ENCODE measurements at regions not wholly inside any gene's neighbourhood (a gene's known extent, or its start where the extent isn't known, plus 50 kb on each side); places are given as distances from the start of the nearest gene placed in this dataset.

DNA sequence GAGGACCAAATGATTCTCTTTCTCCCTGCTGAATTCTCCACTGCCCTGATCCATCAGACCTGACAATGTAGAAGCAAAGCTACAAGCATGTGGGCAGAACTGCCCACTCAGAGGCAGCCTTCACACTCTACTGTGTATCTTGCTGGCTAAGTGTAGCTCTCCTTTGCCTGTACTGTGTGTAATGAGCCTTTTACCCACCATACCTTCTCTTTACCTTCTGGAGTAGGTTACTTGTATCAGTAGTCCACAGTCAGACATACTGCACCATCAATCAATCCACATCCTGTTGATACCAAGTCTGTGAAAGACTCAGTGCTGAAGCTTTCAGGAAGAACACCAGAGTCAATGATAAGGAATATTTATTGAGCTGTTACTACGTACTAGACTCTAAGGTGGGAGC lies 440.7 kb upstream of the ARHGEF26 start:
- DNase-seq, result no peak

DNA sequence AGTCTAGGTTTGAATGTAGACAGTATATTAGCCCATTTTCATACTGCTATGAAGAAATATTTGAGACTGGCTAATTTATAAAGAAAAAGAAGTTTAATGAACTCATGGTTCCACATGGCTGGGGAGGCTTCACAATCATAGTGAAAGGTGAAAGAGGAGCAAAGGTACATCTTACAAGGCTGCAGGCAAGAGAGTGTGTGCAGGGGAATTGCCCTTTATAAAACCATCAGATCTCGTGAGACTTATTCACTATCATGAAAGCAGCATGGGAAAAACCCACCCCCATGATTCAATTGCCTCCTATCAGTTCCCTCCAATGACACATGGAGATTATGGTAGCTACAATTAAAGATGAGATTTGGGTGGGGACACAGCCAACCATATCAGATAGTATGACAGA lies 440.1 kb upstream of the ARHGEF26 start:
- no peak for DNase-seq

DNA sequence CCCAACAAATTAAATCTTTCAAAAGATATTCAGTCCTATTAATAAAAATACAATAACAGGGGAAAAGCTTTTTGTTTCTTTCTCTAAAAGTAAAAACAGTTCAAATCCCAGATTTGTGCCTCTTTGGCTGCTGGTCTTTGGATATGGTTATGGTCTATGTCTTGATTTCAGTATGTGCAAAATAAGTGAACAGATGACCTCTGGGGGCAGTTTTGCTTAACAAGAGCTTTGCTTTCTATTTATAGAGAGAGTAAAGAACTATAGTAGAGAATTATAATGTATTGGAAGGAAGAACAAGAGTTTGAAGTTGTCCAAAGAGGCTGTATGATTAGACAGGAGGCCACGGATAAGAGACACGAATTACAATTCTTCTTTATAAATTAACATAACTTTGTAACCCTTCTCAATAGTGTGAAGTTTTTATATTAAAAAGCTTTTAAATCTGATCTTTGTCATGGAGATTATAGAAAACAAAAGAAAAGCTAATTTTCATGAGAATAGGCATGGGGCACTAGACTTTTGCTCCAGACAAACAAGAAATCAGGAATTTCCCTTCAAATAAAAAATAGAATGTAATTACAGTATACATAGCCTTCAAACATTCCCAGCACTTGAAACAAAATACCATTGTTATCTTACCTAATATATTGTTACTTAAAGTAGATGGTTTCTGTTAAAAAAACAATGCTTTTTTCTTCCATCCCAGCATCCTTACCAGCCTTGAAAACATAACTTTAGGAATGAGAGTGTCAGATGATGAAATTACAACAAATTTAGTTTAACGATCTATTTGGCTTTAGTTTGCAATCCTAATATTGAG lies 432.7 kb upstream of the ARHGEF26 start:
- no peak for DNase-seq

DNA sequence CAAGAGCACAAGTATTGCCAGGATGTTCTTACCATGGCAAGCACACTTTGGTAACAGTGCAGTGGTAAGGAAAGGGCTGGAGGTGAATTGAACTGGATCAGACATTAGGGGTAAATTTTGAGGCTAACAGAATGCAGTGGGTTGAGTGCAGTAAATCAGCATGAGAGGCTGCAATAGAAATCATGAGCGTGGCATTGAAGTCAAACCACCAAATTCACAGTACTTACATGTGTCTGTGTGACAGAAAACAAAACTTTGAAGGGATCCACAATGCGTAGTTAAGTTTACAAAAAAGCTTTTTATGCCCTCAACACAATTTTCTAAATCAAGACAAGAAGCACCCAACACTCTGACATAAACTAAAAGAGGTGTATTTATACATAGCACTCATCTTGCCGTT lies 428.0 kb upstream of the ARHGEF26 start:
- no peak for DNase-seq

DNA sequence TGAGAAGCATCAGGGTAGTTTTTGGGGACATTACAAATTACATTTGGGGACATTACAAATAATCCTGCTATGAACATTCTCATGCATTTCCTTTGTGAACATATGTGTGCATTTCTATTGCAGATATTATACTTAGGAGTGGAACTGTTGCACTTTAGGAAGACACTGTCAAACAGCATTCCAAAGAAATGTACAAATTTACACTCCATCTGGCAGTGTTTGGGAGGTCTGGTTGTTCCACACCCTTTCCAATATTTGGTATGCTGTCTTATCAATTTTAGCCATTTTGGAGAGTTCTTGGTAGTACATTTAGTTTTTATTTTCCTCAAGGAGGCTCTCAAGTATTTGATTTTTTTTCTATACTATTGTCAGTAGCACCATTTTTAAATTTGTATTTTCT lies 419.1 kb upstream of the ARHGEF26 start:
- no peak for DNase-seq

DNA sequence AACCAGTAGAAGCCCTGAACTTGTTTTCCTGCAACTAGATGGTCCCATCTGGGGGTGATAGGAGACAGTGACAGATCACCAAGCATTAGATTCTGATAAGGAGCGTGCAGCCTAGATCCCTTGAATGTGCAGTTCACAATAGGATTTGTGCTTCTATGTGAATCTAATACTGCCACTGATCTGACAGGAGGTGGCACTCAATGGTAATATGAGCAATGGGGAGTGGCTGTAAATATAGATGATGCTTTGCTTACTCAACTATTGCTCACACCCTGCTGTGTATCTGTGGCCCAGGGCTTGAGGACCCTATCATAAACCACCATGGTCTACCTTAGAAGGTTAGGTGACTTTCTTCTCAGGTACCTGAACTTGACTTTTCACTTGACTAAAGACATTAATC lies 417.1 kb upstream of the ARHGEF26 start:
- DNase-seq, result no peak

DNA sequence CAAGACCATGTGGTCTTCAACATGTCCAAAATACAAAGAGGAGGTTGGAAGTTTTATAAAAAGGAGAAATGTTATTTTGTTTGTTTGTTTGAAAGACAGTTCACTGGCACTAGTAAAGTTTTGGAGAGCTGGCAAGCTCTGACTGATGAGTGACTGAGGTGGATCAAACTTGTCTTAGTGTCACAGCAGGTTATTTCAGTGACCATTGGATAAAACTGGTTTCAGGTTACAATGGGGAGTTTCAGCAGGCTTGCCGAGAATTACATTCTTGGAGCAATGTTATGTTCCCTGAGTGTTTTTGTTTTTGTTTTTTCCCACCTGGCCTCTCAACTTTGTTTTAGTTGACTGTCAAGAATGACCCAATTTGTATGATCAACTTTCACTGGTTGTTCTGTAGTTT lies 414.5 kb upstream of the ARHGEF26 start:
- DNase-seq, result no peak

DNA sequence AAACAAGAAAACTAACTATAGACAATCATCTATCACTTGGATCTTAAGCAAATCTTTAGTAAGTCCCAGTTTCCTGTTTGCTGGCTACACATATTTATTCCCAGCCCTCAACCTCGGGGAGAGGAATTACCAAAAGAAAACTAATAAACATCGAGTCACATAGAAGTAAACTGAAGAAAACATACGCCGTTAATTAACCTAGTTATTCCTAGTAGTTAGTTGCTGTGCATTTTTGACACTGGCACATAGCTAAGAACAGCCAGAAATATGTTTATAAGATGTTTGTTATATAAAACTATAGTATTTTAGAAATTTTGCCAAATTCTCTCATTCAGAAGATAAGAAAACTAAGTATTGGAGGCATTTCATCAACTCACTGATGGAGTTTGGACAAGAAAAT lies 407.2 kb upstream of the ARHGEF26 start:
- no peak for DNase-seq

DNA sequence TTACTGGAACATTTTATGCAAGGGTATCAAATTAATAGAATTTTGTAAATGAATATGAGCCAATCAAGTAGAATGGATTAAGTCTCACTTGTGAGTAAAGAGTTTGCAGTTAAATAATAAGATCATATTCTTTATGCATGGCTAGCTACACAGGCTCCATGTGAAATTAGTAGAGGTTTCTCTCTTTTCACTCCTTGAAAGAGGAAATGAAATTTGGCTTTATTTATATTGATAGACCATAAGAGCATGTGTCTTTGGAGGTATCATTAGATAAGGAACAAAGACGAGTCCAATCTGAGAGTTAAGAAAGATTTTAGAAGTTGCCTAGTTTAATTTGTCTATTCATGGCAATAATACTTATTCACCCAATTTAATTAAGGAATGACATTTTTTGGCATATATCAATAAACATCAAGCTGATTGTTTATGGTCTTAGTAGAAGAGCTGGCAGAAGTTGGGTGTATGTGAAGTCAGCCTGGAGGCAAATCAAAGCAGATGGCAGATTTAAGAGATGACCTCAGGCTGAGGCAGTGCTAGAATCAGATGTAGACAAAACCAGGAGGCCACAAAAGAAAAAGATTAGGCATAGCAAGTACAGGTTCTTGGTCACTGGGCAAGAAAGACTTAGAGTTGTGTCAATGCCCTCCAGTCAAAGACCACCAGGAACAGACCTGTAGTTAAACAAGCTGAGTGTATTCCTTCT lies 406.5 kb upstream of the ARHGEF26 start:
- DNase-seq, result no peak

DNA sequence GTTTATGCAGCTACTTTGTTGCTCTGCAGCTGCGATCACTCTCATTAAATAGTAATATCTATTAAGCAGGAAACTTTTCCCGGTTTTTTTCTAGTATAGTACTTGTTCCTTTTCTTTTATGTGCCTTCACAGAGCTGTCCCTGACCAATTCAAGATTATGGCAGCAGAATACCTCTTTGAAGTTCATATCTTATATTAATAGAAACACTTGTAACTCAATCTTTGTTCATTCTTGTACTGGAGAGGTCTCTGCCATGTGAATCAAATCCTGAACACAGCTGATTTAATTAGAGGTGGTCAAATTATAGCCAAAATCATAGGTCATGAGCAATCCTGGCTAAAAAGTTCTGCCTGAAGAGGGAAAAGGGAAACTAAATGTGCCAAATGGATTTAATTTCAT lies 399.0 kb upstream of the ARHGEF26 start:
- DNase-seq, result no peak

DNA sequence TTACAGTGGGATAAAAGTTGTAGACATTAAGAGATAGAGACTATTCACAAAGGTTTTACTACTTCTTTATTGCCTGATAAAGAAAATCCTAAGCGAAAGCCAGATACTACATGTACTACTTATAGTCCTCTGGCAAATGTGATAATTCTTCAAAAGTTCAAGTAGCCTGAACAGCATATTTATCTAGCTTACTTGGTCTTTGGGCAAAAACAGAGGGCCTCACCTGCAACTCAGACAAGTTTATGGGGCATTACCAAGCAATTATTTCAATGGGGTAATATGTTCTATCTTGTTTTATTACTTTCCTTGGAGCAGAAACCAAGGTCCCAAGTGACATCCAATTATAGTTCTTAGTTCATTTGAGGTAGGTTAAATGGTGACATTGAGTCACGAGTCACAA lies 390.1 kb upstream of the ARHGEF26 start:
- no peak for DNase-seq

DNA sequence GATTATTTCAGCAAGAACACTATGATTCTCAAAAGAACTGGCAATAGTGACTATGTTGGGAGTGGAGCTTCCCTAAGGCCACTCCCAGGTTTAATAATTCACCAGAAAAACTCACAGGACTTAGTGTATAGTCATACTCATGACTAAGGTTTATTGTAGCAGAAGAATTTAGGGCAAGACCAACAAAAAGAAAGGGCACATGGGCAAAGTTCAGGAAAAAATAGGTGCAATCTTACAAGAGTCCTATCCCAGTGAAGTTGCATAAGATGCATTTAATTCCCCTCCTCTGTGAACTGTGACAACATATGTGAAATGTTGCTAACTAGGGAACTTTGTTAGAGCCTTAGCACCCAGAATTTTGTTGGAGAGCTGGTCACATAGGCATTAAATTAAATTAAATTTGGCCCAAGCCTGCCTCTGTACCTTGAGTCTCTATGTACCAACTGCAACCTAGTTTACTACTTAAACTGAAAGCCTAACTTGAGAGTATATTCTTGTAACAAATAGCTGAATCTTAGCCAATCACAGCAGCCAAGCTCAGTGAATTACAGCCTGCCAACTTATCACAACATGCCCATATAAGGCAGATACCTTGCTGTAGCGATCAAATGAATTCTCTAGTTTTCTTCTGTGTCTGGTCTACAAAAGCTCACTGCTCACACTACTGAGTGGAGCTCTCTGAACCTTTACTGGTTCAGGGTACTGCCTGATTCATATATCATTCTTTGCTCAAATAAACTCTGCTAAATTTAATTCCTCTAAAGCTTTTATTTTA lies 386.2 kb upstream of the ARHGEF26 start:
- no peak for DNase-seq

DNA sequence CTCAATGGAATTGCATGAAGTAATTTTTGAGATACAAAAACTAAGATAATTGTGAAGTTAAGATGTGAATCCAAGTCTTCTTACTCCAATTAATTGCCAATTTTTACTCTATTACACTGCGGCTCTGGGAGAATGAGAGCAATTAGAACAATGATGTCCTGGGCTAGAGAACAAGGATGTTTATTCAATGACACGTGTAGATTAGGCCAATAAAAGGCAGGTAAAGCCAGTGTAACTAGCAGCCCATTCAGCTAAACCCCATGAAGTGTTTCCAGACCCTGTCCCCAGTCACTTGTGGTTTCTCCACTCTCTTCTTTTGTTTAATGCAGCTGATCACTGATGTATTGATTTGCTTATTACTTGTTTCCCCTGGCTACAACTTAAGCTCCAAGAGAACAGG lies 381.1 kb upstream of the ARHGEF26 start:
- no peak for DNase-seq

DNA sequence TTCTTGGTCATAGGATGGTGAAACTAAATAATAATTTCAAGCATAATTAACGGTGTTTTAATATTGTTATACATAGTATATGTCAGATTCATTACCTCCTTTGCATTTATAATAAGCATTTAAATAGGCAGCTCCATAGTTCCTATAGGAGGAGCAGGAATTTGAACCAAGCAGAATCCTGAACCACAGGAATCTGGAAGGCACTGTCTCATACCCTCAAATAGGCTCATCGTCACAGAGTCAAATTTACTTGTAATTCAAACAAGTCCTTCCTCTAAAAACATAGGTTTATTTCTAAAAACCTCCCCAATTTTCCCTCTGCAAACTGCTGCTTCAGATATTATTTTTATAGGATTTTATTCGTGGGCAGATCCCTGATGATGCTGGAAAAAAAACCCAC lies 376.3 kb upstream of the ARHGEF26 start:
- no peak for DNase-seq

DNA sequence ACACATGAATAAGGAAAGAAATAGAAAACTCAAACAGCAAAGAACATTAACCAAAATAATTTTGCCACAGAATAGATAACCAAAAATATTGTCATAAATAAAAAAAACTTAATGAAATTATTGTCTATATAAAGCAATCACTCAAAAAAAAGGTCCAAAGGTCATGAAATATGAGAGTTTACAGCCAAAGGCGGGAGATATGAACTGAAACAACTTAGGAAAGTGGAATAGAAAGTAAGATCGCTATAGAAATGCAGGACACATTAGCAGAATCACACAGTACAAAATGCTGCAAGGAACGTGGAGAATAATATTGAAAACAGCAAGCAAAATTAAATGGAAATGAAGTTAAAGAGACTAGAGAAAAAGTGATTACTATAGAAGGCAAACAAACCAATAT lies 375.0 kb upstream of the ARHGEF26 start:
- DNase-seq, result no peak

DNA sequence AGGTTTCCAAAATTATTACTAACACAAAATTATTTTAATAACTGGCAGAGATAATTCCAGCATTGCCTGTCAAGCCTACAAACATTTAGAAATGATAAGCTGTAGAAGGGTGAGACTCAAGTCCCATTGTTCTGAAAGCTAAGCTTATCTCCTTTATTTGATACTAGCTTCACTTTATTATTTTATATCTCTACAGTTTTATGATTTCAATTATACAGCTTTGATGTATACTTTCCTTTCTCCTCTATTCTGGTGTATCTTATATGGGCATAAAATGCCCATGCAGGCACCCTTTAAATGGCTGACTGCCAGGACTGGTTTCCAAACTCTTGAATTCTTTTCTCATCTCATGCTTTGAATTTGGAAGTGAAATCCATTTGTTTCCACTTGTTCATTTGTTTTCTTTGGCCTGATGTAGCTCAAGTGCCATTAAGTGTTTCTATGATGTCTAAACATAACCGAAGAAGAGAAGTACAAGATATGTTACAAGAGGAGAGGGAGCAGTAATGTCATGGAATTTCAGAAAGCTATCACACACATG lies 372.1 kb upstream of the ARHGEF26 start:
- DNase-seq, result no peak

DNA sequence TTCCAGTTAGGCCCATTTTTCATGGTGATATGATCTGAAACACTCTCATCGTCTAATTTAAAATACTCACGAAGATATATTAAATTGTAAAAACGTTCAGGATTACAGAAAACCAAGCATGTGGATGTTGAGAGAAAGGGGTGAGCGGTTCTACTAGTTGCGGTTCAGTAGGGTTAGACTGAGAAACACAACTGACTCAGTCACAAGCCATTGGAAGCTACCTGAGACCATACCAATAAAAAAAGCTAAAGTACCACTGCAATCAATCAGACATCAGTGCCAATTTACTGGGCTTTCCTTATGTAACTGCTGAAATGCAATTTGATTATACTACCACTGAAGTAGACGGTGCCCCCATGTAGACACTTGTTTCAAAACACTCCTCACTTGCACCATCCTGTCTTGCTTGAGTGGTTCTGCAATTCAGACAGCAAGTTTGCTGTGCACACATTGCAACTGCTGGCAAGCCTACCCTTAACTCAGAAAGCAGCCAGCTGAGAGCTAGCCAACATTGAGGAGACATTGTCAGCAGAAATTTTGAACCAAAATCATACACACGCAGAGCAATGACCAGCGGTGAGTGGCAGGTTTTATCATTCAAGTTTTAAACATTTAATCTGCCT lies 368.7 kb upstream of the ARHGEF26 start:
- DNase-seq, result no peak

DNA sequence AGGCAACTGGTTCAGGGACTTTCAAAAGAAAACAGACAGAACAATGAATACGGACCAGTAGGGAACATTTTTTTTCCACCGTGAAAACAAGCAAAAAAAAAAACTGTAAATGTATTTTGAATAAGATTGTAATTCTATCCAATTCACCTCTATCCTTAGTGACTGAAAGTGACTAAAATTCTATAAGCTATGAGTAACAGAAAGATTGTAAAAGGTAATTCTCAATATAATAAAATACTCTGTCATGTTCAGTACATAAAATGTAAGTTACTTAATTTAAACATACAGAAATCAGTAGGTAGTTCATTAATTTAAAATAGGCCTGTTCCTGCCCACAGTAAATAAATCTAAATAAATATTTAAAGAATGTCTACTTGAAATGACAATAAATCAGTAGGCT lies 368.2 kb upstream of the ARHGEF26 start:
- DNase-seq, result no peak

DNA sequence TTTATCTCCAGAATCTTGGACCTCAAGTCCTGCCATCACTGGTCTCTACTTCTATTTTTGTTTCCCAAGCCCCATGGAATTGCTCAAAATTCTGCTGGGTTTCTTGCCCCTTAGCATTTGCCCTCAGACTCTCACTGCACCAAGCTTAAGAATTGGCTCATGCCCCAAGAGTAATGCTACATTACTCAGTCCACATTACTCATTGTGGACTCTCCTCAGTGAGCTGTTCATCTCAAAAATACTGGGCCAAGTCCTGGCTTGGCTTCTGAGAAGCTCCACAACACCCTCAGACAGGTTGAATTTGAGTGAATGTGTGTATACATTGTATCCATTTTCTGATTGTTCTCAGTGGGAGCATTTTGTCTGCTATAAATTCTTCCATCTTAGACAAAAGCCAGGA lies 364.4 kb upstream of the ARHGEF26 start:
- no peak for DNase-seq

DNA sequence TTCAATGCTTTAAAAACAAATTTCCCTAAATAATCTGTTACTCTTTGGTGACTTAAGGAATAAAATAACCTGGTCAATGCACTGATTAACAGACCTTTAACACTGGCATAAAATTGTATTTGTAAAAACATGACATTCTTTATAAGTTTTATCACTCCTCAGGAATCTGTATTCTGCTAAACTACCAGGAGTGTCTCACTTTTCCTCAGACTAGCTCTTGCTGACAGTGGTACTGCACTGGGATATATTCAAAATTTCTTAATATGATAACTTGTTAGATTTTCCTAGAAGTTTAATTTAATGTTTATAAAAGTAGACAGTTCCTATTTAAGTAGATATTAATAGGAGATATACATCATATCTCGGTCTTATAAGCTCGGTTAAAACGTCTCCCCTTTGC lies 363.4 kb upstream of the ARHGEF26 start:
- no peak for DNase-seq

DNA sequence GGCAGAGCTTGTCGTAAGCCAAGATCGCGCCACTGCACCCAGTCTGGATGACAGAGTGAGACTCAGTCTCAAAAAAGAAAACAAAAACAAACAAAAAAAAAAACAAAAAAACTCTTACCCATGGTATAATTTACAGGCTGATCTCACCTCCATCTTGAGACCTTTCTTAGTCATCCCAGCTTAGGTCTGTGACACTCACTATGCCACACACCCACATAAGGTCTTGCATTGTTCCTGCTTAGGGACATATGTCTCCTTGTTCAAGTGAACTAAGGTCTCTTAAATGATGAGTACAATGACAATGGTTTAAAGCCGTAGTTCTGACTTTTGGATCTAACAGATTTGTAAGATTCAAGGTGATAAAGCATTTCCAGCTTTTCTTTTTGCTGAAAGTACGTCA lies 360.2 kb upstream of the ARHGEF26 start:
- no peak for DNase-seq

DNA sequence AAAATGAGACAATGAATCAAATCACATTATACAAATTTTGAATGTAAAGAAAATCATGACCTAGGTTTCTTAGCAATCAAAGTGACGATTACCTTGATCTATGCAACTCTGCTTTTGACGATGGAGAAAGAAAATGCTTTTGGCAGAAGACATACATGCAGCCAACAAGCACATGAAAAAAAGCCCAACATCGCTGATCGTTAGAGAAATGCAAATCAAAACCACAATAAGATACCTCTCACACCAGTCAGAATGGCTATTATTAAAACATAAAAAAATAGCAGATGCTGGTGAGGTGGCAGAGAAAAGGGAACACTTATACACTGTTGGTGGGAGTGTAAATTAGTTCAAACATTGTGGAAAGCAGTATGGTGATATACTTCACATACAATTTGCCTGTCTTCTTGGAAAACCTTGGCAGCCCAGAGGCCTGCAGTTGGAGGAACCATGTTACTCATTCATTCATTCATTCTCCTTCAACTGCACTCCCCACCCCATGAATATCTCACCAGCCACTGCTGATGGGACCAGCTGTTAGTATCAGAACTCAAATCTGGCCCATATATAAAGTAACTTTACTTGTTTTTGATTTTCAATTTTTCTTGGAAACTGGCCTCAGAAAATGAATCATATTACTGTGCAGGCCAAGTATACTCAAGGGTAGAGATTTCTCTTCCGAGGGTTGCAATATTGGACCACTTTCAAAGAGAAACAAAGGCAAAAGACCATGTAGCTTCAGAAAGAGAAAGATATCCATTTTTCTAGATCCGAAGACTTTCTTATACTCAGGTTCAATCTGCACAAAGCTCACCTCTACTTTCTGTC lies 358.6 kb upstream of the ARHGEF26 start:
- no peak for DNase-seq

Data from activated CD4-positive, CD25-positive, alpha-beta regulatory T cell treated with anti-CD3 and anti-CD28 coated beads, Interleukin-2, amount 50 U/mL, for 72 hours (primary cell).